ENCODE measurements at regions not wholly inside any gene's neighbourhood (a gene's known extent, or its start where the extent isn't known, plus 50 kb on each side); places are given as distances from the start of the nearest gene placed in this dataset.

DNA sequence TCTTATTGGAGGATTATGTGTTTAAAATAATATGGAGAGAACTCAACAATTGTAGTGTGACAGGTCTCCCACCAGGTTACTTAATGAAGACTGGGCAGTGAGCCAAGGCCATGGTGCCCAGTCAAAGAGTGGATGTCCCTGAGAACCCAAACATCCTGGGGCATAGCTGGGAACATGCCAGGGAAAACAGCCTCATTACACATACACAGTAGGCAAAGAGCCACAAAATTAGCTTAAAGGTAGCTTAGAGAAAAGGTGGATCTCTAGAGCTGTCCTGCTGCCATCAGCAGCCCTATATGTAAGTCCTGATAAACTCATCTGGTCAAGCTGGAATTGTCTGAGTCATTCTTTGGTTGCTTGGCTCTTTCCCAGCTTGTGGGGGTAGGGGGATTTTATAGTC lies 287.8 kb downstream of the PHF14 start:
- TF ChIP-seq POLR2AphosphoS5 (IDR thresholded peaks at IDR 0.05) = no peak
- TF ChIP-seq, protein P1, sequence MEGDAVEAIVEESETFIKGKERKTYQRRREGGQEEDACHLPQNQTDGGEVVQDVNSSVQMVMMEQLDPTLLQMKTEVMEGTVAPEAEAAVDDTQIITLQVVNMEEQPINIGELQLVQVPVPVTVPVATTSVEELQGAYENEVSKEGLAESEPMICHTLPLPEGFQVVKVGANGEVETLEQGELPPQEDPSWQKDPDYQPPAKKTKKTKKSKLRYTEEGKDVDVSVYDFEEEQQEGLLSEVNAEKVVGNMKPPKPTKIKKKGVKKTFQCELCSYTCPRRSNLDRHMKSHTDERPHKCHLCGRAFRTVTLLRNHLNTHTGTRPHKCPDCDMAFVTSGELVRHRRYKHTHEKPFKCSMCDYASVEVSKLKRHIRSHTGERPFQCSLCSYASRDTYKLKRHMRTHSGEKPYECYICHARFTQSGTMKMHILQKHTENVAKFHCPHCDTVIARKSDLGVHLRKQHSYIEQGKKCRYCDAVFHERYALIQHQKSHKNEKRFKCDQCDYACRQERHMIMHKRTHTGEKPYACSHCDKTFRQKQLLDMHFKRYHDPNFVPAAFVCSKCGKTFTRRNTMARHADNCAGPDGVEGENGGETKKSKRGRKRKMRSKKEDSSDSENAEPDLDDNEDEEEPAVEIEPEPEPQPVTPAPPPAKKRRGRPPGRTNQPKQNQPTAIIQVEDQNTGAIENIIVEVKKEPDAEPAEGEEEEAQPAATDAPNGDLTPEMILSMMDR (IDR thresholded peaks at IDR 0.05) = no peak
- TF ChIP-seq EP300 (IDR thresholded peaks at IDR 0.05; ENCODE audit: low read depth) = no peak
- no peak for TF ChIP-seq POLR2A (IDR thresholded peaks at IDR 0.05)
